Fibroblast of mammary gland (primary cell): ENCODE measurements at regions not wholly inside any gene's neighbourhood (a gene's known extent, or its start where the extent isn't known, plus 50 kb on each side); places are given as distances from the start of the nearest gene placed in this dataset.
"Not testable (repeated sequence)": the region's sequence is repeated elsewhere in the genome, so short reads cannot be mapped to it uniquely, and the experiment has no call there.

ENCODE experiments used
- DNase-seq: peaks from one replicate; pipeline ENCODE4 v3.0.0-alpha.2; 2010; ENCODE audit warnings: low read depth
- H3K4me3 ChIP-seq: 2 replicates; pipeline ENCODE4 v1.5.1; 2011; ENCODE audit warnings: low read depth, mild to moderate bottlenecking, low read length, moderate library complexity; ENCODE audit not compliant: control insufficient read depth
- CTCF ChIP-seq: conservative IDR thresholded peaks from 2 replicates; pipeline ENCODE4 v1.5.1; 2011; ENCODE audit warnings: low read depth, low read length, inconsistent platforms; ENCODE audit not compliant: control insufficient read depth, insufficient read depth

- H3K4me3 ChIP-seq = no peak overlapping the region
- TF ChIP-seq CTCF = no peak
- peak; percentile 56 for DNase-seq
These were observed 63.3 kb downstream of the TMEM235 start for GRCh38 chr17:78294776-78295175.

- DNase-seq = no peak
- H3K4me3 ChIP-seq = no peak overlapping the region
- no peak for TF ChIP-seq CTCF
These were observed 62.9 kb downstream of the TMEM235 start for GRCh38 chr17:78294356-78294755.

GRCh38 chr17:78293151-78293550 lies 61.7 kb downstream of the TMEM235 start:
- not testable (repeated sequence) for DNase-seq, H3K4me3 ChIP-seq

GRCh38 chr17:78291944-78292910 lies 60.8 kb downstream of the TMEM235 start:
- H3K4me3 ChIP-seq = no peak overlapping the region

GRCh38 chr17:78290721-78291120 lies 59.3 kb downstream of the TMEM235 start:
- H3K4me3 ChIP-seq = no peak overlapping the region
- TF ChIP-seq CTCF = no peak
- DNase-seq = no peak

More at GRCh38 chr17:78291944-78292910, 60.8 kb downstream of the TMEM235 start:
- DNase-seq = no peak
- no peak for TF ChIP-seq CTCF
